GM21619 (cell line): ENCODE measurements at regions not wholly inside any gene's neighbourhood (a gene's known extent, or its start where the extent isn't known, plus 50 kb on each side); places are given as distances from the start of the nearest gene placed in this dataset.

Source experiments
- ATAC-seq: cut with Tn5 transposase; IDR thresholded peaks from one replicate; pipeline ENCODE4 v1.9.1; 2021; ENCODE audit not compliant: unreplicated experiment

- no peak for ATAC-seq
These were observed 375.3 kb downstream of the DNAH5 start for GRCh38 chr5:13569090-13569715.

- no peak for ATAC-seq
These were observed 376.7 kb downstream of the DNAH5 start for GRCh38 chr5:13567819-13568218.

DNA sequence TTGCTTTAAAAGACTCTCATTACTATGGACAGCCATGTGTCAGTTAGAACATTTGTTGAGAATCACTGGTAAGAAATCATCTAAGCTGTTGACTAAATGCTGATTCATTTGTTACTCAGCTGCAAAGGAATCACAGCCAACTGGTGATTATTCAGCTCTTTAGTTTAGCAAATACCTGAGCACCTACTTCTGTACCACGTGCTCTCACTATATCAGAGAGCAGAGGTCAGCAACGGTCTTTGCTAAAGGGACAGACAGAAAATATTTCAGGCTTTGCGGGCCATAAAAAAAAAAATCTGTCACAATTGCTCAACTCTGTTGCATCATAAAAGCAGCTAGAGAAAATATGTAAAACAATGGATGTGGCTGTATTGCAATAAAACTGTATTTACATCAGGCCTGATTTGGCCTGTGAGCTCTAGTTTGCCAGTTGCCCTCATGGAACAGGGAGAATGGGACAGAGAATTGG, 377.6 kb downstream of the DNAH5 start:
- no peak for ATAC-seq

DNA sequence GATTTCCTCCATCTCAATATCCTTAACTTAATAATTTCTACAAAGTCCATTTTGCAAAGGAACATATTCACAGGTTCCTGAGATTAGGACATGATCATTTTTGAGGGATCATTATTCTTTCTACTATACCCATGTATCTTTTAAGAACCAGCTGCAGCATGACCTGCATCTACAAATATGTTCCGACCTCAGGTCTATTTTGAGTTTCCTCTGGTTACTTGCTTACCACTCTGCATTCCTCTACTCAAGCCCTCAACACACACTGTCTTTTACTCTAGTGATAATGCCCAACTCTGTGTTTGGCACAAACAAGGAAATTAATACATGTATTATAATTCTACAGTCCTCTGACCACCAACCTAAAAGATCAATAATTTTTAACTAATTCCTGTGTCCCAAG, 386.1 kb downstream of the DNAH5 start:
- ATAC-seq = no peak

- no peak for ATAC-seq
These were observed 390.6 kb downstream of the DNAH5 start for GRCh38 chr5:13553896-13554295.

GRCh38 chr5:13552361-13552760, 392.1 kb downstream of the DNAH5 start:
- ATAC-seq = no peak

DNA sequence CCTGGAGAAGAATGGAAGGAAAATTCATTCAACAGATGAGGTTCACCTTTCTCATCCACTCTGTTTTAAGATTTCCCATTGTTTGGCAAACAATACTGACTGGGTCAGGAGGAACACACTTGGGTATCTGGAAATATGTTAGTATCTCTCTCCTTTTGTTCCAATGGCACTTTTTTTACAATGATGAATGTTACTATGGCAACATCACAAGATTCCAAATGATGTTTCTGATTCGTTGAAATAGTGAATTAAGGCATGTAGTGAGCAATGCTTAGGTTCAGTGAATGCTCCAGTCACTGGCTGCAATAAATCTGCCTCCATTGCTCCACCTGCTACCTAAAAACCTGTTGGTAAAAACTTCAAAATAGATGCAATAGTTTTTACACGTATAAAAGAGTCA, 392.8 kb downstream of the DNAH5 start:
- ATAC-seq = no peak

DNA sequence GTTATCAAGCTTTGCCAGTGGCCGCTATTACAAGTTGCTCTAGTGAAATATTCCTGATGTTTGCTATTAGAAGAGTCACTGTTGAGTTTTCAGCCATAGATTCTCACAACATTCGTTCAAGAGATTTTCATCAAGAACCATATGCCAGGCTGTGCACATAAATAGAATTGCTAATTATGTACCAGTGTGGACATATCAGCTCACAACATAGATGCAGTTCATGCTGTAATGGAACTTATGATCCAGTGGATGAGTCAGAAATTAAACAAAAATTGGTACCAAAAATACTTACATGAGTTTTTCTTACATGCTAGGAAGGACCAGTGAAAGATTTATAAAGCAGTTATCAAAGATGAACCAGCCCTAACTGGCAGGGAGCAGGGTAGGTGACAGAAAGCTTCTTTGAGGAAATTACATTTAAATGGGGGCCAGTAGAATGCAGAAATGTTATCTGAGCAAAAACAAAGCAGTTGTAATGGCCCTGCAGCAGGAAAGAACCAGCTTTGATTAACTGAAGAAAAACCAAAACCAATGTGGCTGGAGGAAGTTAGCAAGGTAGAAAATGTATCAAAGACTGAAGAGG, 404.2 kb downstream of the DNAH5 start:
- no peak for ATAC-seq

- ATAC-seq = no peak
These were observed 407.6 kb downstream of the DNAH5 start for GRCh38 chr5:13536933-13537332.

DNA sequence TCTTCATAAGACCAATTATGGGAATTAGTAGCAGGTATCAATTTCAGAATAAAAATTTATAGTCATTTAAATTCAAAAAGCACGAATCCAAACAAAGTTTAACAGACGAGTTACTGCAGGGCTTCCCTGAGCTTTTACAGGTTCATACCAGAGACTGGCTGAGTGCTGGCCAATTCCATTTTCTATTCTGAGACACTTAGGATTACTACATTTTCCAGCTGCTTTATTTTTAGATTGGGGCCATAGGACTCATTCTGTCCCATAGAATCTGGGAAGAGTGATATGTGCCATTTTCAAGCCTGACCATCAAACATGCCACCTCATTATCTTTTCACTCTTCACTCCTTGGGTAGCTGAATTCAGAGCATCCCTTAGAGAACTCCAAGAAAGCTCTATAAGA, 410.7 kb downstream of the DNAH5 start:
- ATAC-seq = no peak

DNA sequence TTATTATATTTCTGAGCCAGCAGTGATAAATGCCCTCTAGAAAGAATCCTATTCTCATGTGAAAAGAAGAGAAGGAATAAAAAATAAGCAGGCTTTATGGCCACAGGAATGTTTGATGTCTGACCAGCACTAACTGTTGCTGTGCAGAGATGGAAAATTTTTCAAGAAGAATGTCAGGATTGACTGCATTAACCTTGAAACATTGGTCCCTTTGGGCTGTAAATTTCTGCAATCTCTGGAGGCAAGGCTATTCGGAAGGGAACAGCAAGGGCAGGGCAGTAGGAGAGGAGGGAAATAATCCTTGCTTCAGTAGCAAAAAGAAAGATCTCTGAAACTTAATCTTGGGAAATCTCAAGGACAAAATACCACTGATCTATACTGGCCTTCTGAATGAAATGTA, 415.2 kb downstream of the DNAH5 start:
- ATAC-seq = no peak

DNA sequence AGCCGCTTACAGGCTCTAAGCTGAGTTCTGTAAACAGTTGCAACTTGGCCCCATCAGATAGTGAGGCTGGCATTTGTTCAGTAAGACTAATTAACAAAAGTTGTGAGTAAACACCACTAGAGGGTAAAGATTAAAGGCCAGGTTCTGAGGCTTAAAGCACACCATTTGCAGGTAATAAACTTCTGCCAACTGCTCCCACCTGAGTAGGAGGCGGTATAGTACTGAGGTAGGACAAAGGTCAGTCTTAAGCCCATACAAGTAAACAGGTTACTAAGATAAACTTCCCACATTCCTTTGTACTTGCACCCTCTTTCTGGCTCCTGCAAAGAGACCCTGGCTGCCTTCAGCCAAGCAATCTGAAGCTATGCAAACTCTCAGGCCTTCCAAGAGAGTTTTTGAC, 419.6 kb downstream of the DNAH5 start:
- no peak for ATAC-seq

- ATAC-seq = no peak
These were observed 425.4 kb downstream of the DNAH5 start for GRCh38 chr5:13519131-13519530.

DNA sequence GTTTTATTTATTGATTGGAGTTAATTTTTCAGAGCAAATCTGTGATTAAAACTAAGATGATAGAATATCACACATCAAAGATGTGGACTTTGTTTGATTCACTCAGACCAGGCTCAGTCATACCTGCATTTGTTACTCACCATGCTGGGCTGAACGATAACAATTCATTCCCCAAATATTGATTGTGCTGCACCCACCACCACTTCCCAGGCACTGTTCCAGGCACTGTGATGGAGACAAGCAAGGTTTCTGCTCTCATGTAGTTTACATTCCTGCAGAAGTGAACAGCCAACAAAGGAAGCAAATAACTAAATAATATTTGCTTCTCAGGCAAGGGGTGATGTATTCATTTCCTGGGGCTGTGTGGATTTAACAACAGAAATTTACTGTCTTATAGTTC, 428.3 kb downstream of the DNAH5 start:
- no peak for ATAC-seq

DNA sequence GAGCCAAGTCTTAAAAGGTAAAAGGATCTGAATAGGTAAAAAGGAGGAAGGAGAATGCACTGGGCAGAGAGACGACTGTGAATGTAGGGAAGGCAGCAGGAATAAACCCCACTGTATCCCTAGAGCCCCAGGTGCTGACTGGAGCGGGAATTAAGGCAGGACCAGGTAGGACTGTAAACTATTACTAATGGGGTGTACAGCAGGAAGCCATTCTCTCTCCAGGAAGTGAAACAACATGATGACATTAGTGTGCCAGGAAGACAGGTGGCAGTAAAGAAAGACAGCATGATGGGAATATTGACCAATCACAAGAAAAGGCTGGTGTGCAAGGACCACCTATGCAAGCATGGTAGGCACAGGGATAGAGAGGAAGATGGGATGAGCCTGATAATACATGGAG, 433.0 kb downstream of the DNAH5 start:
- ATAC-seq = no peak

- ATAC-seq = no peak
These were observed 433.9 kb downstream of the DNAH5 start for GRCh38 chr5:13510616-13511015.

GRCh38 chr5:13508559-13508958, 435.9 kb downstream of the DNAH5 start:
- ATAC-seq = no peak

DNA sequence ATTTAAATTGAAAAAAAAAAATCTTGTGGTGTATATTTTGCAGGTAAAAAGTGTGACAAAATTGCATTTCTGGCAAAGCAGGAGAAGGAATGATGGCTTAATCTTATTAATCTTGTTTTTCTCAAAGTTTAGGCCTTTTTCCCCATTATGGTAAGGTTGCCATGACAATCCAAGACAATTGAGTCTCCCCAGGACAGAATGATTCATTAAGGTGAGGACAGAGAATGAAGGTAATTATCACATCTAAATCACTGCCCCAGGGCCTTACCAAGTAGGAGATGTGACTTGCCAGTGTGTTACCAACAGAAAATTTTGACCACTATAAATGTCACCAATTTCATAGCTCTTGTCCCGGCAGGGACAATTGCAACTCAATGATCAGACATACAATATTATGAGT, 439.2 kb downstream of the DNAH5 start:
- no peak for ATAC-seq

DNA sequence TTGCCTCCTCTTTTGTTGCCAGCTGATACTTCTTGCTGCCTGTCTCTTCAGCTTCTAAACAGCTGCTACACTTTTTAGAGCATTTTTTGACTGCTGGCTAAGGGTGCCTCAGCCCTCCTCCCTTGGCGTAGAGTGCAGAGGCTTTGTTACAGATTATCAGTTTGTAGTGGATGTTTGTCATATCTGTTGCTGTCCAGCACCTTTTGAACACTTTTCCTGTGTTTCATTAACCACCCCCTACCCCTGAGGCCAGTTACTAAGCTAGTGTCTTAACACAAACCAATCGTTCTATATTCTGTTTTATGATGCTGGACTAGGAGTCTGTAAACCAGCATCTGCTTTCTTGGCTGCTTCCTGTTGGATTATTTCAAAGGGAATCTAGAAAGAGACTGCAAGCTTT, 441.5 kb downstream of the DNAH5 start:
- no peak for ATAC-seq

DNA sequence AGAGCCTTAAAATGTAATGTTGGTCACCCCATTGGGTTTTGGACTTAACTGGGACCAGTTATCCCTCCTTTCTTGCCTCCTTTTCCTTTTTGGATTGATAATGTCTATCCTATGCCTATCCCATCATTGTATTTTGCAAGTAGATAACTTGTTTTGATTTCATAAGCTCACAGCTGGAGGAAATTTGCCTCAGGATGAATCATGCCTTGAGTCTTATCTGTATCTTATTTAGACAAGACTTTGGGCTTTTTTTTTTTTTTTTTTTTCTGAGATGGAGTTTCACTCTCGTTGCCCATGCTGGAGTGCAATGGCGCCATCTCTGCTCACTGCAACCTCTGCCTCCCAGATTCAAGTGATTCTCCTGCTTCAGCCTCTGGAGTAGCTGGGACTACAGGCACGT, 443.3 kb downstream of the DNAH5 start:
- ATAC-seq = no peak

- ATAC-seq = no peak
These were observed 446.2 kb downstream of the DNAH5 start for GRCh38 chr5:13498279-13498678.

DNA sequence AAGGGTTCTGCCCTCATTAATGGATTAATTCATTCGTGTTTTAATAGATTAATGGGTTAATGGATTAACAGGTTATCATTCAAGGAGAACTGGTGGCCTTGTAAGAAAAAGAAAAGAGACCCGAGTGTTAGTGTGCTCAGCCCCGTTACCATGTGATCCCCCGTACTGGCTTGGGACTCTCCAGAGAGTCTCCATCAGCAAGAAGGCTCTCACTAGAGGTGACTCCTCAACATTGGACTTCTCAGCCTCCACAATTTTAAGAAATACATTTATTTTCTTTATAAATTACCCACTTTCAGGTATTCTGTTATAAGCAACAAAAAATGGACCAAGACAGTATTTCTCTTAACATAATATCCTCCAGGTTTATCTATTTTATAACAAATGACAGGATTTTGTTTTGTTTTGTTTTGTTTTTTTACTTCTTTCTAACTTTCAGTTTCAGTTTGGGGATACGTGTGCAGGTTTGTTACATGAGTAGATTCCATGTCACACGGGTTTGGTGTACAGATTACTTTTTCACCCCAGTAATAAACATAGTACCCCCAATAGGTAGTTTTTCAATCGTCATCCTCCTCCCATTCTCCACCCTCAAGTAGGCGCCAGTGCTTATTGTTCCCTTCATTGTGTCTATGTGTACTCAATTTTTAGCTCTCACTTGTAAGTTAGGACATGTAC, 456.1 kb downstream of the DNAH5 start:
- no peak for ATAC-seq

GRCh38 chr5:13480834-13481233, 463.7 kb downstream of the DNAH5 start:
- ATAC-seq = no peak
